PC-3 (cell line): ENCODE measurements at regions not wholly inside any gene's neighbourhood (a gene's known extent, or its start where the extent isn't known, plus 50 kb on each side); places are given as distances from the start of the nearest gene placed in this dataset.

ENCODE experiments used
- ATAC-seq: fragments of 200-7000 bp; cut with Tn5 transposase; 2 replicates; pipeline ENCODE4 v1.9.1; 2020; ENCODE audit warnings: mild to moderate bottlenecking, moderate library complexity
- BruUV-seq: library from RNA; stranded (reverse); fragments of 400-500 nt; replicated peaks from 2 replicates; lab custom pipeline; 2021; lab: Mats Ljungman, UMichigan
- CTCF ChIA-PET: fragments of 300-600 bp; sonication (Branson Sonifier 250); formaldehyde crosslinking; loops from one replicate; lab custom pipeline; 2022; ENCODE audit warnings: antibody characterized with exemption; lab: Charles Lee
- POLR2A ChIA-PET: fragments of 300-600 bp; sonication (Branson Sonifier 250); formaldehyde crosslinking; loops from one replicate; lab custom pipeline; 2022; ENCODE audit warnings: antibody characterized with exemption; ENCODE audit not compliant: unreplicated experiment; lab: Charles Lee
- DNase-seq: peaks from one replicate; pipeline ENCODE4 v3.0.0-alpha.2; 2015
- H2AFZ ChIP-seq: fragments of 300-600 bp; sonication (generic); 2 replicates; pipeline ENCODE4 v1.6.0; 2016; ENCODE audit warnings: antibody characterized with exemption, low read length
- H3F3A ChIP-seq: fragments of 300-600 bp; sonication (generic); one replicate; pipeline ENCODE4 v1.6.0; 2017; ENCODE audit warnings: antibody characterized with exemption, low read length, control low read depth, mild to moderate bottlenecking; ENCODE audit not compliant: unreplicated experiment
- H3K27ac ChIP-seq: fragments of 300-600 bp; sonication (generic); 2 replicates; pipeline ENCODE4 v1.5.1; 2016; ENCODE audit warnings: mild to moderate bottlenecking, low read length
- H3K27me3 ChIP-seq: fragments of 300-600 bp; sonication (generic); 2 replicates; pipeline ENCODE4 v1.6.1; 2016; ENCODE audit warnings: low read length, mixed read lengths
- H3K36me3 ChIP-seq: fragments of 300-600 bp; sonication (generic); 2 replicates; pipeline ENCODE4 v1.6.1; 2016; ENCODE audit warnings: low read depth, mixed run types, low read length, mixed read lengths
- H3K4me1 ChIP-seq: fragments of 300-600 bp; sonication (generic); 2 replicates; pipeline ENCODE4 v1.5.1; 2016; ENCODE audit warnings: low read length; ENCODE audit not compliant: insufficient read depth
- H3K4me2 ChIP-seq: fragments of 300-600 bp; sonication (generic); 2 replicates; pipeline ENCODE4 v1.6.0; 2016; ENCODE audit warnings: low read length
- H3K4me3 ChIP-seq: fragments of 300-600 bp; sonication (generic); 2 replicates; pipeline ENCODE4 v1.5.1; 2016; ENCODE audit warnings: mild to moderate bottlenecking, low read length, mixed read lengths
- H3K79me2 ChIP-seq: fragments of 300-600 bp; sonication (generic); 2 replicates; pipeline ENCODE4 v1.6.1; 2017; ENCODE audit warnings: low read length, mixed read lengths
- H3K9ac ChIP-seq: fragments of 300-600 bp; sonication (generic); 2 replicates; pipeline ENCODE4 v1.6.0; 2016; ENCODE audit warnings: mild to moderate bottlenecking, low read length
- H3K9me2 ChIP-seq: fragments of 300-600 bp; sonication (generic); replicated peaks from 2 replicates; pipeline ENCODE4 v1.6.1; 2016; ENCODE audit warnings: mixed run types, low read length, mixed read lengths
- H3K9me3 ChIP-seq: fragments of 300-600 bp; sonication (generic); 2 replicates; pipeline ENCODE4 v1.6.1; 2016; ENCODE audit warnings: low read length, mixed read lengths
- H4K20me1 ChIP-seq: fragments of 300-600 bp; sonication (generic); 2 replicates; pipeline ENCODE4 v1.6.1; 2016; ENCODE audit warnings: low read length, mixed read lengths
- EZH2 ChIP-seq: fragments of 300-600 bp; sonication (generic); IDR thresholded peaks from one replicate; pipeline ENCODE4 v1.6.1; 2017; ENCODE audit warnings: antibody characterized with exemption, mild to moderate bottlenecking, low read length; ENCODE audit not compliant: unreplicated experiment
- EZH2phosphoT487 ChIP-seq: fragments of 300-600 bp; sonication (generic); IDR thresholded peaks from 2 replicates; pipeline ENCODE4 v1.6.1; 2018; ENCODE audit warnings: mild to moderate bottlenecking, antibody characterized with exemption, low read length, borderline replicate concordance
- intact Hi-C: fragments of 100-400 bp; cut with micrococcal nuclease; formaldehyde crosslinking; loops from 2 replicates; pipeline ENCODE4 v1.9.0; 2023
- TF ChIP-seq, protein P1 (sequence below): fragments of 300-600 bp; sonication (generic); conservative IDR thresholded peaks from 2 replicates; pipeline ENCODE4 v1.5.1; 2017; ENCODE audit warnings: antibody characterized with exemption, low read depth, mild to moderate bottlenecking, low read length

DNA sequence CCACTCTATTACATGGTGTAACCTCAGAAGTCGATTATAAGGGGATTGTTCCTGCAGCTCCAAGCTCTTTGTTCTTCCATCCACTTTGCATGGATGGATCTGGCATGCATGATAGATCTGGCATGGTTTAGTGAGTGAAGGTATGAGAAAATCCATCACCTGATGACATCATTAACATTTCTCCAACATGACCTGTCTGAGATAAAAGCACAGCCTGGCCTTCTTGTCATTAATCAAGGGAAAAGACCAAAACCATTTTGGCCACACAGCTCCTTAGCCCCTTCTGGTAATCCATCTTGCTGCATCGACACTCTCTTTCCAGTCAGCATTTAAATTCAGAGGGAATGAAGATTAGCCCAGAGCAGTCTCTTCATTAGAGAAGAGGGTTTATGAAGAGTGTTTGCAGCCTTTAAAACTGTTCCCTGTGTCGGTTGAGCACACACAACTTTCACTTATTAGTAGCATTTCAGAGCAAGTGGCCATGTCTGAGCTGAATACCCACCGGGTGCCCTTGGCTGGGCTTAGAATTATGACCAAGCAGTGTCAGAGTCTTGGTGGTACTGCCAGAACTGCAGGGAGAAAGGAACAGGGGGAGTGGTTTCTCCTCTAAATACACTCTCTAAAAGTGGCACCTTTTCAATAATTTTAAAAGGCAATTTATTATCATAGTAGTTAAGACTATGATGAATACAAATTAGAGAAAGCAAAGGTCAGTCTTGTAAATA lies 246.0 kb downstream of the HAPSTR1 start:
- BruUV-seq, result no TSS peak
- Histone ChIP-seq H3K27me3 (peaks cover 17% of the 10 kb centered on the region; the same call in 1 of the 2 replicates), H3K4me3 (no peak overlapping the region), H3K36me3 (no peaks in the 10 kb centered on the region), H3K79me2 (no peaks in the 10 kb centered on the region), H3K27ac (no peak overlapping the region), H2AFZ (no peak overlapping the region), H3K9me2 (no peaks in the 10 kb centered on the region), H3K4me1 (no peaks in the 10 kb centered on the region), H3F3A (no peaks in the 10 kb centered on the region), H3K4me2 (no peak overlapping the region), H3K9me3 (no peaks in the 10 kb centered on the region), H3K9ac (no peak overlapping the region), H4K20me1 (no peaks in the 10 kb centered on the region)
- TF ChIP-seq EZH2phosphoT487, result no peak
- TF ChIP-seq, protein P1, sequence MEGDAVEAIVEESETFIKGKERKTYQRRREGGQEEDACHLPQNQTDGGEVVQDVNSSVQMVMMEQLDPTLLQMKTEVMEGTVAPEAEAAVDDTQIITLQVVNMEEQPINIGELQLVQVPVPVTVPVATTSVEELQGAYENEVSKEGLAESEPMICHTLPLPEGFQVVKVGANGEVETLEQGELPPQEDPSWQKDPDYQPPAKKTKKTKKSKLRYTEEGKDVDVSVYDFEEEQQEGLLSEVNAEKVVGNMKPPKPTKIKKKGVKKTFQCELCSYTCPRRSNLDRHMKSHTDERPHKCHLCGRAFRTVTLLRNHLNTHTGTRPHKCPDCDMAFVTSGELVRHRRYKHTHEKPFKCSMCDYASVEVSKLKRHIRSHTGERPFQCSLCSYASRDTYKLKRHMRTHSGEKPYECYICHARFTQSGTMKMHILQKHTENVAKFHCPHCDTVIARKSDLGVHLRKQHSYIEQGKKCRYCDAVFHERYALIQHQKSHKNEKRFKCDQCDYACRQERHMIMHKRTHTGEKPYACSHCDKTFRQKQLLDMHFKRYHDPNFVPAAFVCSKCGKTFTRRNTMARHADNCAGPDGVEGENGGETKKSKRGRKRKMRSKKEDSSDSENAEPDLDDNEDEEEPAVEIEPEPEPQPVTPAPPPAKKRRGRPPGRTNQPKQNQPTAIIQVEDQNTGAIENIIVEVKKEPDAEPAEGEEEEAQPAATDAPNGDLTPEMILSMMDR, result no peak
- TF ChIP-seq EZH2, result no peak
- DNase-seq (no peak), ATAC-seq (no peak)
- CTCF ChIA-PET, result no interaction called here
- intact Hi-C loops, result no loop called here
- POLR2A ChIA-PET, result no interaction called here

DNA sequence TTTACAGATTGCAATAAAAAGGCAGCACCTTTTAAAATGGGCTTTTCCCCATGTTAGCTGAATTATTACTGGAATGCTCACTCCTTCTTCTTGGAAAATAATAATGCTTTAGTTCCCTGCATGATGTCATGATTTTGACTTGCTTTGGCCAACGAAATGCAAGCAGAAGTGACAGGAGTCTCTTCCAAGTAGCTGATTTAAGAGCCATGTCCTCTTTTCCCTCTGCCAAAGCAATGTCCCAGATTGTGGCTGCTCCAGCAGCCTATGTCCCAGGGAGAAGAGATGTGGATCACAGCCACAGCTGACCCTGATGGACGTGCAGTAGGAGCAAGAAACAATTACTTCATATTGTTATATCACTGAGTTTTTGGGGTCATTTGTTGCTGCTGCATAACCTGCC lies 246.6 kb downstream of the HAPSTR1 start:
- peaks cover 17% of the 10 kb centered on the region; the same call in 1 of the 2 replicates for H3K27me3 ChIP-seq
- no peak overlapping the region for H3K4me3 ChIP-seq
- ChIA-PET CTCF (no interaction called here), POLR2A (no interaction called here)
- no peaks in the 10 kb centered on the region for H3K9me3 ChIP-seq
- ATAC-seq (no peak), DNase-seq (no peak)
- H3K79me2 ChIP-seq, result no peaks in the 10 kb centered on the region
- no peaks in the 10 kb centered on the region for H3K36me3 ChIP-seq
- no peak overlapping the region for H3K9ac ChIP-seq
- BruUV-seq, result no TSS peak
- H3K9me2 ChIP-seq, result no peaks in the 10 kb centered on the region
- no peak overlapping the region for H3K4me2 ChIP-seq
- H3K4me1 ChIP-seq, result no peaks in the 10 kb centered on the region
- no peak for TF ChIP-seq EZH2phosphoT487
- TF ChIP-seq EZH2, result no peak
- H3F3A ChIP-seq, result no peaks in the 10 kb centered on the region
- intact Hi-C loops, result no loop called here
- no peak overlapping the region for H2AFZ ChIP-seq
- H3K27ac ChIP-seq, result no peak overlapping the region
- no peaks in the 10 kb centered on the region for H4K20me1 ChIP-seq

DNA sequence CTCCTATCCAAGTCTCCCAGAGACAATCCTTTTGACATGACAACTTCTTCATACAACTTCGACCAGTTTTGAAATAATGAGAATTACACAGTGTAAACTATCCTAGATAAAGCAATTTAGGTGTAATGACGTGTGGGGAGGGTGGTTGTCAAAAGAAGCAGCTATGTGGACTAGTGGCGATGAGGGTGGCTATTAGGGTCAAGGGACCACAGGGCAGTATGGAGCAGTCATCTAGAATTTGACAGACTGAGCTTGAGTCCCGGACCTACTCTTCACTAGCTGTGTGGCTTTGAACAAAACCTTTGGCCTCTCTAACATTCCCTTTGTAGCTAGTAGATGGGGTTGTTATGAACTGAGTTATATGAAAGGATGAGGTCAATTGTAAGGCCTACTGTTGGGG lies 247.1 kb downstream of the HAPSTR1 start:
- no peaks in the 10 kb centered on the region for H3K79me2 ChIP-seq
- no peak overlapping the region for H3K9ac ChIP-seq
- ATAC-seq (no peak), DNase-seq (no peak)
- no peak overlapping the region for H3K27ac ChIP-seq
- no peak overlapping the region for H3K4me2 ChIP-seq
- no peaks in the 10 kb centered on the region for H3K36me3 ChIP-seq
- no peaks in the 10 kb centered on the region for H3K9me2 ChIP-seq
- ChIA-PET POLR2A (no interaction called here), CTCF (no interaction called here)
- intact Hi-C loops, result no loop called here
- no peaks in the 10 kb centered on the region for H3K4me1 ChIP-seq
- TF ChIP-seq EZH2phosphoT487 (no peak), EZH2 (no peak)
- TF ChIP-seq, protein P1, result no peak
- H4K20me1 ChIP-seq, result no peaks in the 10 kb centered on the region
- no peak overlapping the region for H2AFZ ChIP-seq
- no peaks in the 10 kb centered on the region for H3F3A ChIP-seq
- peaks cover 17% of the 10 kb centered on the region; the same call in 1 of the 2 replicates for H3K27me3 ChIP-seq
- BruUV-seq, result no TSS peak
- no peaks in the 10 kb centered on the region for H3K9me3 ChIP-seq
- no peak overlapping the region for H3K4me3 ChIP-seq
